Erythroblast (primary cell): ENCODE measurements at regions not wholly inside any gene's neighbourhood (a gene's known extent, or its start where the extent isn't known, plus 50 kb on each side); places are given as distances from the start of the nearest gene placed in this dataset.

ENCODE experiments used
- GATA1 ChIP-seq: IDR thresholded peaks from 2 replicates; pipeline ENCODE4 v1.6.1; 2011; ENCODE audit warnings: low read depth, mild to moderate bottlenecking, control low read depth, low read length, moderate library complexity
- POLR2A ChIP-seq: IDR thresholded peaks from 2 replicates; pipeline ENCODE4 v1.6.1; 2011; ENCODE audit warnings: mild to moderate bottlenecking, low read length

GRCh38 chr22:48605125-48605524 lies 1222.5 kb downstream of the BRD1 start:
- TF ChIP-seq POLR2A (no peak), GATA1 (no peak)
